WTC11 (cell line): ENCODE measurements at regions not wholly inside any gene's neighbourhood (a gene's known extent, or its start where the extent isn't known, plus 50 kb on each side); places are given as distances from the start of the nearest gene placed in this dataset.

Experiments used
- ATAC-seq: fragments of 200-7000 bp; cut with Tn5 transposase; 2 replicates; pipeline ENCODE4 v1.10.0; 2021; ENCODE audit warnings: mild to moderate bottlenecking, moderate library complexity
- CTCF ChIA-PET: fragments of 300-600 bp; sonication (Branson Sonifier 250); formaldehyde crosslinking; loops from one replicate; lab custom pipeline; 2021; ENCODE audit warnings: antibody characterized with exemption; lab: Charles Lee
- POLR2A ChIA-PET: fragments of 350-600 bp; sonication (Branson Sonifier 250); formaldehyde crosslinking; loops from one replicate; lab custom pipeline; 2021; ENCODE audit warnings: antibody characterized with exemption; lab: Charles Lee
- DNase-seq: peaks from one replicate; pipeline ENCODE4 v3.0.0; 2021; ENCODE audit warnings: low spot score
- H3K27ac Mint-ChIP-seq: 2 replicates; pipeline ENCODE4 v1.8.0; 2021; ENCODE audit warnings: mixed read lengths
- H3K27me3 Mint-ChIP-seq: 2 replicates; pipeline ENCODE4 v1.8.0; 2021; ENCODE audit warnings: low read depth, mild to moderate bottlenecking, moderate library complexity, mixed read lengths
- H3K36me3 Mint-ChIP-seq: 2 replicates; pipeline ENCODE4 v1.8.0; 2021; ENCODE audit warnings: mixed read lengths
- H3K4me1 Mint-ChIP-seq: 2 replicates; pipeline ENCODE4 v1.8.0; 2022; ENCODE audit warnings: mixed read lengths
- H3K4me3 Mint-ChIP-seq: 2 replicates; pipeline ENCODE4 v1.8.0; 2021; ENCODE audit warnings: mild to moderate bottlenecking, moderate library complexity, mixed read lengths
- H3K9me3 Mint-ChIP-seq: 2 replicates; pipeline ENCODE4 v1.8.0; 2021; ENCODE audit warnings: mixed read lengths
- CTCF ChIP-seq: fragments of 200-600 bp; IDR thresholded peaks from 2 replicates; pipeline ENCODE4 v1.8.0; 2022; ENCODE audit warnings: antibody characterized with exemption
- E2F5 ChIP-seq: sonication (generic); formaldehyde crosslinking; IDR thresholded peaks from 2 replicates; pipeline ENCODE4 v1.8.1; 2022; ENCODE audit warnings: mild to moderate bottlenecking, moderate library complexity, missing genetic modification reagents
- ELF4 ChIP-seq: sonication (generic); formaldehyde crosslinking; IDR thresholded peaks from 2 replicates; pipeline ENCODE4 v1.8.1; 2022; ENCODE audit warnings: low read depth, mild to moderate bottlenecking, moderate library complexity, missing genetic modification reagents
- EMX1 ChIP-seq: fragments of 250-450 bp; sonication (Bioruptor Pico); IDR thresholded peaks from 2 replicates; pipeline ENCODE4 v1.8.0; 2021; ENCODE audit warnings: mild to moderate bottlenecking
- HMGXB4 ChIP-seq: sonication (generic); formaldehyde crosslinking; IDR thresholded peaks from 2 replicates; pipeline ENCODE4 v1.8.1; 2023; ENCODE audit warnings: mild to moderate bottlenecking, moderate library complexity, missing genetic modification reagents
- JAZF1 ChIP-seq: fragments of 250-450 bp; sonication (Bioruptor Pico); IDR thresholded peaks from 2 replicates; pipeline ENCODE4 v1.9.0; 2021; ENCODE audit warnings: moderate library complexity, mild to moderate bottlenecking, inconsistent platforms
- NFE2L1 ChIP-seq: sonication (generic); formaldehyde crosslinking; IDR thresholded peaks from 2 replicates; pipeline ENCODE4 v1.8.1; 2023; ENCODE audit warnings: missing genetic modification reagents
- PREB ChIP-seq: sonication (generic); formaldehyde crosslinking; IDR thresholded peaks from 2 replicates; pipeline ENCODE4 v1.8.1; 2022; ENCODE audit warnings: mild to moderate bottlenecking, missing genetic modification reagents, moderate library complexity, borderline replicate concordance
- SMAD3 ChIP-seq: sonication (generic); formaldehyde crosslinking; IDR thresholded peaks from 2 replicates; pipeline ENCODE4 v1.8.0; 2022; ENCODE audit warnings: missing genetic modification reagents, mild to moderate bottlenecking, borderline replicate concordance
- SOX15 ChIP-seq: fragments of 250-450 bp; sonication (Bioruptor Pico); IDR thresholded peaks from 2 replicates; pipeline ENCODE4 v1.9.0; 2021; ENCODE audit warnings: mild to moderate bottlenecking
- TCF7 ChIP-seq: sonication (generic); formaldehyde crosslinking; IDR thresholded peaks from 2 replicates; pipeline ENCODE4 v1.8.0; 2022; ENCODE audit warnings: mild to moderate bottlenecking, low read depth, missing genetic modification reagents, moderate library complexity
- ZNF317 ChIP-seq: sonication (generic); formaldehyde crosslinking; IDR thresholded peaks from 2 replicates; pipeline ENCODE4 v1.8.1; 2023; ENCODE audit warnings: low read depth, mild to moderate bottlenecking, moderate library complexity, missing genetic modification reagents, borderline replicate concordance
- ZNF416 ChIP-seq: fragments of 250-450 bp; sonication (Bioruptor Pico); IDR thresholded peaks from 2 replicates; pipeline ENCODE4 v1.9.0; 2021; ENCODE audit warnings: mild to moderate bottlenecking, inconsistent platforms
- ZNF425 ChIP-seq: fragments of 250-450 bp; sonication (Bioruptor Pico); conservative IDR thresholded peaks from 2 replicates; pipeline ENCODE4 v1.9.0; 2021; ENCODE audit warnings: mild to moderate bottlenecking
- TF ChIP-seq, protein P1 (sequence below): fragments of 250-450 bp; sonication (Bioruptor Pico); IDR thresholded peaks from 2 replicates; pipeline ENCODE4 v1.9.0; 2021; ENCODE audit warnings: moderate library complexity, mild to moderate bottlenecking, inconsistent platforms, borderline replicate concordance
- TF ChIP-seq, protein P2 (sequence below): sonication (generic); formaldehyde crosslinking; IDR thresholded peaks from 2 replicates; pipeline ENCODE4 v1.8.0; 2022; ENCODE audit warnings: mild to moderate bottlenecking, missing genetic modification reagents
- TF ChIP-seq, protein P3 (sequence below): fragments of 250-450 bp; sonication (Bioruptor Pico); IDR thresholded peaks from 2 replicates; pipeline ENCODE4 v1.9.0; 2021; ENCODE audit warnings: mild to moderate bottlenecking

DNA sequence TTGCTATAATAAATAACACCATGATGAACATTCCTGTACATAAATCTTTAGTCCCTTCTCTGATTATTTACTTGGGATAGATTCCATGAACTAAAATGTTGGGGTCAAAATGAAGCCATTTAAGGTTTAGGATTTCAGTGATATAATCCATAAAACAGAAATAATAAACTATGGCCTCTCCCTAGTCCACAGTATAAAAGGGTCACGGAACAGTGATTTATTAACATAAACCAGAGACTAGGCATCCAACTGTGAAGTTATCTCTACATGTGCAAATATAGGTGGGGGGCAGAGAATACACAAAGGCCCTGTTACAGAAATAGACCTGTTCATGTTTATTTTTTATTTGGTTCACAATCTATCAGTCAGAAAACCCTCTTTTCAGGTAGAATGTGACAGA is 499.1 kb upstream of the SLIT2 start (continued):
- no peak for TF ChIP-seq HMGXB4 (CRISPR knock-in tag)

- TF ChIP-seq ZNF416 (CRISPR knock-in tag) (no peak), NFE2L1 (CRISPR knock-in tag) (no peak), E2F5 (CRISPR knock-in tag) (no peak), PREB (CRISPR knock-in tag) (no peak), ELF4 (CRISPR knock-in tag) (no peak), HMGXB4 (CRISPR knock-in tag) (no peak), SOX15 (CRISPR knock-in tag) (no peak), SMAD3 (CRISPR knock-in tag) (no peak), ZNF425 (CRISPR knock-in tag) (no peak), CTCF (no peak), EMX1 (CRISPR knock-in tag) (no peak), TCF7 (no peak), JAZF1 (no peak), ZNF317 (CRISPR knock-in tag) (no peak)
- TF ChIP-seq, protein P1, sequence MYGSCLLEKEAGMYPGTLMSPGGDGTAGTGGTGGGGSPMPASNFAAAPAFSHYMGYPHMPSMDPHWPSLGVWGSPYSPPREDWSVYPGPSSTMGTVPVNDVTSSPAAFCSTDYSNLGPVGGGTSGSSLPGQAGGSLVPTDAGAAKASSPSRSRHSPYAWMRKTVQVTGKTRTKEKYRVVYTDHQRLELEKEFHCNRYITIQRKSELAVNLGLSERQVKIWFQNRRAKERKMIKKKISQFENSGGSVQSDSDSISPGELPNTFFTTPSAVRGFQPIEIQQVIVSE (CRISPR knock-in tag): no peak
- TF ChIP-seq, protein P2, sequence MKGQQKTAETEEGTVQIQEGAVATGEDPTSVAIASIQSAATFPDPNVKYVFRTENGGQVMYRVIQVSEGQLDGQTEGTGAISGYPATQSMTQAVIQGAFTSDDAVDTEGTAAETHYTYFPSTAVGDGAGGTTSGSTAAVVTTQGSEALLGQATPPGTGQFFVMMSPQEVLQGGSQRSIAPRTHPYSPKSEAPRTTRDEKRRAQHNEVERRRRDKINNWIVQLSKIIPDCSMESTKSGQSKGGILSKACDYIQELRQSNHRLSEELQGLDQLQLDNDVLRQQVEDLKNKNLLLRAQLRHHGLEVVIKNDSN (CRISPR knock-in tag): no peak
- TF ChIP-seq, protein P3, sequence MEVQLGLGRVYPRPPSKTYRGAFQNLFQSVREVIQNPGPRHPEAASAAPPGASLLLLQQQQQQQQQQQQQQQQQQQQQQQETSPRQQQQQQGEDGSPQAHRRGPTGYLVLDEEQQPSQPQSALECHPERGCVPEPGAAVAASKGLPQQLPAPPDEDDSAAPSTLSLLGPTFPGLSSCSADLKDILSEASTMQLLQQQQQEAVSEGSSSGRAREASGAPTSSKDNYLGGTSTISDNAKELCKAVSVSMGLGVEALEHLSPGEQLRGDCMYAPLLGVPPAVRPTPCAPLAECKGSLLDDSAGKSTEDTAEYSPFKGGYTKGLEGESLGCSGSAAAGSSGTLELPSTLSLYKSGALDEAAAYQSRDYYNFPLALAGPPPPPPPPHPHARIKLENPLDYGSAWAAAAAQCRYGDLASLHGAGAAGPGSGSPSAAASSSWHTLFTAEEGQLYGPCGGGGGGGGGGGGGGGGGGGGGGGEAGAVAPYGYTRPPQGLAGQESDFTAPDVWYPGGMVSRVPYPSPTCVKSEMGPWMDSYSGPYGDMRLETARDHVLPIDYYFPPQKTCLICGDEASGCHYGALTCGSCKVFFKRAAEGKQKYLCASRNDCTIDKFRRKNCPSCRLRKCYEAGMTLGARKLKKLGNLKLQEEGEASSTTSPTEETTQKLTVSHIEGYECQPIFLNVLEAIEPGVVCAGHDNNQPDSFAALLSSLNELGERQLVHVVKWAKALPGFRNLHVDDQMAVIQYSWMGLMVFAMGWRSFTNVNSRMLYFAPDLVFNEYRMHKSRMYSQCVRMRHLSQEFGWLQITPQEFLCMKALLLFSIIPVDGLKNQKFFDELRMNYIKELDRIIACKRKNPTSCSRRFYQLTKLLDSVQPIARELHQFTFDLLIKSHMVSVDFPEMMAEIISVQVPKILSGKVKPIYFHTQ (CRISPR knock-in tag): no peak
- no peak for DNase-seq
- Mint-ChIP-seq H3K4me1 (no peaks in the 10 kb centered on the region), H3K36me3 (no peaks in the 10 kb centered on the region), H3K27me3 (no peaks in the 10 kb centered on the region), H3K4me3 (no peak overlapping the region), H3K9me3 (no peaks in the 10 kb centered on the region), H3K27ac (no peak overlapping the region)
- CTCF ChIA-PET: no interaction called here
- no peak for ATAC-seq
- POLR2A ChIA-PET: interaction anchor here (0.6 kb wide), 1 partner anchor 24 kb away, joined by 11 read pairs; no protein-coding TSS in a partner anchor
Measured at GRCh38 chr4:19748519-19749479, 502.9 kb upstream of the SLIT2 start.
